GM04503 (cell line): ENCODE measurements at regions not wholly inside any gene's neighbourhood (a gene's known extent, or its start where the extent isn't known, plus 50 kb on each side); places are given as distances from the start of the nearest gene placed in this dataset.
"Not testable (repeated sequence)": the region's sequence is repeated elsewhere in the genome, so short reads cannot be mapped to it uniquely, and the experiment has no call there.

Experiments used
- DNase-seq: peaks from one replicate; pipeline ENCODE4 v3.0.0-alpha.2; 2012; ENCODE audit warnings: low read depth

DNA sequence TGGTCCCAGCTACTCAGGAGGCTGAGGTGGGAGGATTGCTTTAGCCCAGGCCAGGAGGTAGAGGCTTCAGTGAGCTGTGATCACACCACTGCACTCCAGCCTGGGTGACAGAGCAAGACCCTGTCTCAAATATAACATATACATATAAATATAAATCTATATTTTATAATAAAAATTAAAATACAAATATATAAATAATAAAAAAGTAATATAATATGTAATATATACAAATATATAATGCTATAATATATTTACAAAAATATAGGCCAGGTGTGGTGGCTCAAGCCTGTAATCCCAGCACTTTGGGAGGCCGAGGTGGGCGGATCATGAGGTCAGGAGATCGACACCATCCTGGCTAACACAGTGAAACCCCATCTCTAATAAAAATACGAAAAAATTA lies 131.4 kb downstream of the MFAP3L start:
- not testable (repeated sequence) for DNase-seq

DNA sequence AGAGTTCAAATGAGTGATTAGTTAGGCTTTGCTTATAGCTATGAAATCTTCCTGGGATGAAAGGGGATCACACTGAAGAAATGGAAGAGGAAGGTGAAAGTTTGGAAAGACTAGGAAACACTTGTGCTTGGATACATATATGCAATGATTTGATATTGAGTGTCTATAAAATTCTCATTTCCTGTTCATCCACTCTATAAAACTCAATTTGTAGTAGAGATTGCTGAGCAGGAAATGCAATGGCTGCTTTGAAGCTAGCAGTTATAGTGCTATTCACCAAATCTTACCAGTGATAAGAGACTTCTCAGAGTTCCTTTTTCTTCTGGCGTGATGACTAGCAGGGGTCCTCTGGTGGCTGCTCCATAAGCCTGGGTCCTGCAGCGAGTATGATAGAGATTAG lies 128.1 kb upstream of the HPF1 start:
- DNase-seq, result no peak

DNA sequence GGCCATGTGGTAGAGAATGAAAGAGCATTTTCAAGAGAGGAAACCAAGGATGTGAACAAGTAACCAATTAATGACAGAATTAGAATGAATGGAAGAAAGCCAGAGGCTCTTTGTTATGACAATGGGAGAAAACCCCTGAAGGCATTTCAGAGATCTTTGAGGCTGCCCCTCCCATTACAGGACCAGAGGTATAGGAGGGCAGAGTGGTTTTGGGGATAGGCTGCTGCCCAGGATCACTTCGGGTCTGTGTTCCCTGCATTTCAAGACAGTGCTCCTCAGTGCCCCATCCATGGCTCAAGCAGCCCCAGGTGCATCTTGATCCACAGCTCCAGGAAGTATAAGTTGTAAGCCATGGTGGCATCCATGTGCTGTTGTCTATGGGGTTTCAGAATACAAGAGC lies 124.0 kb upstream of the HPF1 start:
- no peak for DNase-seq

DNA sequence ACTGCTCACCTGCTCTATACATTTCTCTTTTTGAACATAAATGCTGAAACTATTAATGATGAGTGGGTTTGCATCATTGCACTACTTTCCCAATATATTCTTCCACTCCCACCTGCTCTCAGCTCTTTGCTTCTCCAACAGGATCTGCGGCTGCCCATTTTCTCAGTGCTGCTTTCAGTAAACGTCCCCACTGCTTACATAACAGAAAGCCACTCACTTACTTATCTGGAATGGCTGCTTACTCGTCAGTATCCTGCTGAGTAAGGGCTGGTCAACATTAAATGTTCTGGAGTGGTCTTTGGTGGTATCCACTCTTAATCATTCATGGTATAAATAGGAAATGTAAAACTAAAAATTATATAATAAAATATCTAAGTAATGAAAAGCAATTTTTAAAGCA lies 112.8 kb upstream of the HPF1 start:
- DNase-seq, result no peak

DNA sequence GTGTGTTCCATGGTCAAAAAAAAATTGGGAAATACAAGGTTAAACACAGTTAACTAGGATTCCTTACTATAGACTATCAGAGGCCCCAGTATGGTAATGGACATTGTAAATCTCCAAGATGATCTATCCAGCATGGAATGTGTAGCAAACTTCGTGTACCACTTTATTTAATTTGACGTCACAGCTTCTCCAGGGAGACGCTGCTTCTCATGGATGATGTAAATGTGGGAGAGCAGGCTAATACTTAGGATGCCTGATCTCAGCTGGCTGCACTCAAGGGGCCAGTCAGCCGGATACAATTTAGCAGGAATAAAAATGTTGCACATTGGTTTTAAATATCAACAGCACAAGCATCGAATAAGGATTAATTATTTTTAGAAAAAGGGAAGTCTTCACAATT lies 111.7 kb upstream of the HPF1 start:
- DNase-seq, result no peak

DNA sequence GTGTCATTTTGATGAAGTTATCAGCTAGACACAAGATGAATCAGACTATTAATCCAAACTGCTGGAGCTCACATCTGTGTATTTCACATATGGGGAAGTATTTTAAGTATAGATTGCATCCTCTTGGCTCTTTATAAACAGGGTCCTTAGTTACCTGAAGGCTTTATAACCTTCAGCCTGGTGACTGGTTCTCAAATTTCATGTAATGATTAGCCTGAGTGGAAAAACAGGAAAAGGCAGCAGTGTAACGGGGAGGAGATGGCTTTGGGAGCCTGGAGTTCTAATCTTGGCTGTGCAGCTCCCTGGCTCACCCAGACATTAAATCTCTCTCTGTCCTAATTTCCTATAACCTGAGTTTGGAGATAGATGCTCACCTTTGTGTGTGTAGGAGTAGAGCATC lies 103.8 kb upstream of the HPF1 start:
- no peak for DNase-seq

DNA sequence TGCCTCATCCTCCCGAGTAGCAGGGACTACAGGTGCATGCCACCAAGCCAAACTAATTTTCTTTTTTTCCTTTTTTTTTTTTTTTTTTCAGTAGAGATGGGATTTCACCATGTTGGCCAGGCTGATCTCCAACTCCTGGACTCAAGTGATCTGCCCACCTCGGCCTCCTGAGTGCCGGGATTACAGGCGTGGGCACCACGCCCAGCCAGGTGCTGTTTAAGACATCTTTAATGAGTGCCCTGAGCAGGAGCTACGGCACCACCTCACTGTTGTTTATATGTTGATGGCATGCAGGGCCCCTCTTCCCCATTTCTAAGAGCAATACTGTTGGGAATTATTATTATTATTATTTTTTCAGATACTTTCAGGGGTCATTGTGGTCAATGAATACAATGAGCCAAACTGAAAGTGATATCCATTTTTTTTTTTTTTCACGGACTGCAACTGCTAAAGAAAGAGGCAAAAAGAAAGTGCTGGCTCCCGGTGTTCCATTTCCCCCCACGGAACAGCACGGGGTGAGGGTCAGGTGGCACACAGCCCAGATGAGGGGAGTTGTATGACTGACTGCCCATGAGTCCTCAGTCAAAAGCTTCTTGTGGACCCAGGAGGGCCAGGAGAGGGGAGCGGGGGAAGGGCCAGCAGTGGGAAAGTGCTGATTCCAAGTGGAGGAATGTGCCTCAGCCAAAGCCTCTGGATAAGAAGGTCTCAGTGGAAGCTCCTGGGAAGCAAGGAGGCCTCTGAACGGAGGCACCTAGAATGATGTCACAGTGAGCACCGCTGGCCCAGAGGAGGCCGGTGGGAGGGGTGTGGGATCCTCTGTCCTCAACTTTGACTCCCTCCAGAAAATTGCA lies 101.8 kb upstream of the HPF1 start:
- DNase-seq, result no peak

DNA sequence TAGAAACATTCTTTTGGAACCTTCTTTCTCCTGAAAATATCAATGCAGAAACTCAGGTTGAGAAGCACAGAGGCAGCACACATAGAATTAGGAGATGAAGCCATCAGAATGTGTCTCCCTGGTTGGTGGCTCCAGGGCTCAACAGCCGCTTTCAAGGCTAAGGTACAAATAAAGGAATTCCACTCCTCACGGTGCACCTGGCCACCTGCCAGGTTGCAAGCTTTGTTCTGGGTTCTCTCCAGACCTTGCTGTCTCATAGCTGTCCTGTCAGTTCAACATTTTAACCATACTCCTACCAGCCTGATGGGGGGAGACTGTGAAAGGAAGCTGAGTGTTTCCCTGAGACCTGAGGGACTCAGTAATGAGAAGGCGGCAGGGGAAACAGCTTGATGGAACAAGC lies 96.3 kb upstream of the HPF1 start:
- no peak for DNase-seq

DNA sequence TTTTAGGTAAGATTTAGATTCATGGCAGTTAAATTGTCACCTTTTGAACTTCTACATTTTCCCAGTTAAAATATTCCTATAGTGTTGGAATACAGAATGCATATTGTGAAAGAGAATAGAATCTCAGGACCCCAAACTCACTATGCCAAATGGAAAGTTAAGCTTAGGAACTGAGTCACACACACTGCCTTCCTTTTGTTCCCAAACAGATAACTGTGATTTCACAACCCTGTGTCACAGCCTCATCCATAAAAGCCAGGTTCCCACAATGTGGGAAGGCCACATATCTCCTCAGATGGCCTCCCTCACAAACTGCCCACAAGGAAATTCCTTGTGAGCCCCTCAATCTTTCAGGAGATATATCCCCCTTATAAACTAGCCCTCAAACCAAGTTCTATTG lies 94.7 kb upstream of the HPF1 start:
- DNase-seq, result no peak

DNA sequence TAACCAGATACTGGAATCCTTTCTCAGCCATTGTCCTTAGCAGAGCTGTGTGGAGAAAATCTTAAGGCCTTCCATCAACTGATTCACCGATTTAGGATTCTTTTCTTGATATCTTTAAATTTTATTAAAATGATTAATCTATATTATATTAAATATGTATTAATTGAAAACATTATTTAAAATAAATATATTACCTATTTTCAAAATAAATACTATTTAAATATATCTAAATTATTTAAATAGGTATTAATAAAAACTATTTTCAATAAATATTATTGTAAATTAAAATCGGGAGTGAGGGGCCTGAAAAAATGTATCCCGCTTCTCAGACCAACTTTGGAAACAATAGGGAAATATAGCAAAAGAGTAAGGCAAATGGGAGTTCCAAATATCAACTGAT lies 94.0 kb upstream of the HPF1 start:
- DNase-seq, result no peak

DNA sequence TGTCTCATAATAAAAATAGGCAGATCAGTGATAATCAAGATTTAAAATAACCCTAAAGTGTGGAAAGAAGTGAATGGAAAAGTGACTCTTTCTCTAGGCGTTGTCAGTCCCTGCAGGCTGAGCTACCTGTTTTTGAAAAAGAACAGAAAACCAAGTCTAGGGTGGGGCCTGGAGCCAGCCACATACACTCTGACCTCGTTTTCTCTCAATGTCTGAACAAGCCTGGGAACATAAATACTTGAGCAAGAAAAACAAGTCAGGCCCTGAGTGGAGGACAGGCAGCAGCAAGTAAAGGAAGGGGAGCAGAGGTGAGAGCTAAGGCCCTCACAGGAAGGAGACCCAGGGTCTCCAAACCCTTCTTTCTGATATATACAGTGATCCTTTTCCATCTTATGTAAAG lies 91.7 kb upstream of the HPF1 start:
- no peak for DNase-seq

DNA sequence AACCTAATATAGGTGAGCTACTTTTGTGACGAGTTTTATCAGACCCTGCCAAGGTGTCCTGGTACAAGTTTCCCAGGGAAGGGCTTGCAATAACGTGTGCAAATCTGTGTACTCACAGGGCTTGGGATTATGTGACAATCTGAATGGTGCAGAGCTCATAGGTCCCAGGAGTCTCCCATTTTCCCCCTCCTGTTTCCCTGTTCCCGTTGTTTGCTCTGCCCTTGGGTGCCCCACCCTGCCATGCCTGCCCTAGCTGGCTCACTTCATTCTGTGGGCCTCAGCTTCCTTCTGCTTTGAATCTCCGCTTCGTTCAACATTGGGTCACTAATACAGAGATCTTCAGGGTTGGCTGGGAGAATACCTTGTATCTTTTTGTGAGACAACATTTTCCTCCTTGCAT lies 90.3 kb upstream of the HPF1 start:
- DNase-seq, result no peak

DNA sequence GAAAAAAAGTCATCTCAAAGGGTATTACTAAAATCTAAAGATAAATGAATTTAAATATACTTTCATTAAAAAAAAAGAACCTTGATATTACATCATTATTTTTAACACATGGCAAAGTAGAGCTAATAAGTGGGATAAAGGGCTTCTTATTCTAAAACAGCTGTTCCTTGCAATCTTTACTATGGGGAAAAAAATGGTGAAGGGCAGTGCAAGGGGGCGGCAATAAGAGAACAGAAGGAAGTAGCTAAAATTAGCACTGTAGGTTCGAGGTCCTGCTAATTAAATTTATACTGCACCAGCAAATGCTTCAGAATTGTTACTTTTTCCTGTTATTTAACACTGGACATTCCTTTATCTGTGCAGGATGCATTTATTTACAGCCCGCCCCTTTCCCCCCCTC lies 89.4 kb upstream of the HPF1 start:
- DNase-seq, result no peak

DNA sequence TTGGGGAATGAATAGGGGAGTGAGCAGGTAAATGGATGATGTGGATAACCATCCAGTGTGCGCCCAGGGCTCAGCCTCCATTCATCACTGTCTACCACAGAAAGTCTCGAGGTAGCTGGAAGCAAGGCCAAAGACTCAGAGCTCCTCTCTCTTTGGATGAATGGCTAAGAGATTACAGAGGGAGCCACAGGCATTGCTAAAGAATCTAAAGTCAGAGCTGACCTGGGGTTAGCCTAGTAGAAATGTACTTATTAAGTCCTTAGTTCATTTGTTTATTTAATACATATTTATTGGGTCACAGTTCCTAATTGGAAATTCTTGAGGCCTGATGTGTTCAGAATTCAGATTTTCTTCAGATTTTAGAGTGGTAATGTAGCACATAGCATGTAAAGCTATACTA lies 88.7 kb upstream of the HPF1 start:
- no peak for DNase-seq

DNA sequence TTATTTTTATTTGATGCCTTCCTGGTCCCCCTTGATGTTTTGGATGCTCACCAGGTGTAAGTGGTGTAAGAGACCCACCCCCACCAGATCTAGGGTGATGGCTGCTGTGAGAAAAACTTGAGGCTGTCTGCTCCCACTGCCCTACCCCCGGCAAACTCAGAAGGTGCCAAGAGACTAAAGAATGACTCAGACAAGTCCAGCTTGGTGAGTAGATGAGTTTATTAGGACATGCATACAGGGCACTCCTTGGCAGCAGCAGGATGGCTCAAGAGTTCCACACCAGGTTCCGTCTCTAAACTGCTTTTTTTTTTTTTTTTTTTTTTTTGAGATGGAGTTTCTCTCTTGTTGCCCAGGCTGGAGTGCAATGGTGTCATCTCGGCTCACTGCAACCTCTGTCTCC lies 84.0 kb upstream of the HPF1 start:
- DNase-seq, result no peak

DNA sequence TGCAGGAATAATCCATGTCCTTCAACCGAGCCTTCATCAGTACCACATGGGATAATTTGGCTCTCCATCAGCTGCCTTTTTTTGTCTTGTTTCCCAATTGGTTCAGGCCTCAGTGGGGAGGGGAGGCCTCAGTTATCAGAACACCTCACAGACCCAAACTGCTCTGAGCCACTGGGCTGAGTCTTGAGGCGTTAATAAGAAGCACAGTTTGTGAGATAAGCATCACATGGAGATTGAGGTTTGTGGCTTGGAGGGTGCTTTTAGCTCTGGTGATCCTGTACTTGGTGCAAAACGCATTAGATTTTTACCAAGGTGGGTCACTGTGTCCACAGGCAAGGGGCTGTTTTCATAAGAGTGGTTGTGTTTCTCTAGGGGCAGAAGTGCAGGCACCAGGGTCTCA lies 82.8 kb upstream of the HPF1 start:
- no peak for DNase-seq

DNA sequence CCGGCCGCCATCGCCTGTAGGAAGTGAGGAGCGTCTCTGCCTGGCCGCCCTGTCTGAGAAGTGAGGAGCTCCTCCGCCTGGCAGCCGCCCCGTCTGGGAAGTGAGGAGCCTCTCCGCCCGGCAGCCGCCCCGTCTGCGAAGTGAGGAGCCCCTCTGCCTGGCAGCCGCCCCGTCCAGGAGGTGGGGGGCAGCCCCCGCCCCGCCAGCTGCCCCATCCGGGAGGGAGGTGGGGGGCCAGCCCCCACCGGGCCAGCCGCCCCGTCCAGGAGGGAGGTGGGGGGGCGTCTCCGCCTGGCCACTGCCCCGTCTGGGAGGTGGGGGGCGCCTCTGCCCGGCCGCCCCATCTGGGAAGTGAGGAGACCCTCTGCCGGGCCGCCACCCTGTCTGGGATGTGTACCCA lies 70.6 kb upstream of the HPF1 start:
- DNase-seq, result not testable (repeated sequence)

DNA sequence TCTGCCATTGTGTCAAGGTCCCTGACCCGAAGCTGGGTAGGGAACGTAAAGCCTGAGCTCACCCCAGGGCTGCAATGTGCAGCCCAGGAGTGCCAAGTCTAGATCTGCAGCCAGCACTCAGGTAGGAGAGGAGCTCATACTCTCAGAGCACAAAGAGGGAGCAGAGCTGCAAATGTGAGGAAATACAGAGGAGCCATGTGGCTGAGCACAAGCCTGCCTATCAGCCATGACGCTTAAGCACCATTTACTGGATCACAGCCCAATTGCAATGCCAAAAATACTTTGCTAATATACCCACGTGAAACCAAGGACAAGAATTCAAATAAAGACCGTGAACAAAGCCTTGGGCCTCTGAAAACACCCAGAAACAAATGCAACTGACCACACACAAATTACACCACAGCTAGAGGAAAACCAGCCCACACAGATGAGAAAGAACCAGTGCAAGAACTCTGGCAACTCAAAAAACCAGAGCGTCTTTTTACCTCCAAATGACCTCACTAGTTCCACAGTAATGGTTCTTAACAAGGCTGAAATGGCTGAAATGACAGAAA lies 69.0 kb upstream of the HPF1 start:
- no peak for DNase-seq

DNA sequence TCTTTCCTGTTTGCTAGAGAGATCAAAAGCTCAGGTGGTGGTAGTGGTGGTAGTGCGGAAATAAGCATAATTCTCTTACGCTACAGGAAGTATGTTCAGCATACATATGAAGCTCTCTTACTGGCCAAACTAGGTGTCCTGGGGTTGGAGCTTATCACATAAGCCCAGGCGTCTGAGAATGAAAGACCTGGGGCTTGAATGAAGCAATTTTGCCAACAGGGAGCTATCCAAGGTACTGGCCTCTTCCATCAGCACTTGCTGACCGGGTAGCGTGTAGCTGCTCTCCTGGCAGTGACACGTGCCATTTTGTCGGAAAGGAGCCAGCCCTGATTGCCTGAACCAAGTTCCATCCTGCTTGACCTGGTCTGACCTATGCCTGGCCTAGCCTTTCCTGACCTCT lies 65.9 kb upstream of the HPF1 start:
- peak; percentile 3 for DNase-seq

DNA sequence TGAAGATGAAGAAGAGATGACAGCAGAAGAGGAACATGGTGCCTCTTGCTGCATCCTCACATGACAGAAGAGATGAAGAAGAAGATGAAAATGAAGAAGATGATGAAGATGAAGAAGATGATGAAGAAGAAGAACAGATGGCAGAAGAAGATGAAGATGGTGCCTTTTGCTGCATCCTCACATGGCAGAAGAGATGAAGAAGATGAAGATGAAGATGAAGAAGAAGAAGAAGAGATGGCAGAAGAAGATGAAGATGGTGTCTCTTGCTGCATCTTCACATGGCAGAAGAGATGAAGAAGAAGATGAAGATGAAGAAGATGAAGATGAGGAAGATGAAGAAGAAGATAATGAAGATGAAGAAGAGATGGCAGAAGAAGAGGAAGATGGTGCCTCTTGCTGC lies 63.7 kb upstream of the HPF1 start:
- DNase-seq, result no peak

DNA sequence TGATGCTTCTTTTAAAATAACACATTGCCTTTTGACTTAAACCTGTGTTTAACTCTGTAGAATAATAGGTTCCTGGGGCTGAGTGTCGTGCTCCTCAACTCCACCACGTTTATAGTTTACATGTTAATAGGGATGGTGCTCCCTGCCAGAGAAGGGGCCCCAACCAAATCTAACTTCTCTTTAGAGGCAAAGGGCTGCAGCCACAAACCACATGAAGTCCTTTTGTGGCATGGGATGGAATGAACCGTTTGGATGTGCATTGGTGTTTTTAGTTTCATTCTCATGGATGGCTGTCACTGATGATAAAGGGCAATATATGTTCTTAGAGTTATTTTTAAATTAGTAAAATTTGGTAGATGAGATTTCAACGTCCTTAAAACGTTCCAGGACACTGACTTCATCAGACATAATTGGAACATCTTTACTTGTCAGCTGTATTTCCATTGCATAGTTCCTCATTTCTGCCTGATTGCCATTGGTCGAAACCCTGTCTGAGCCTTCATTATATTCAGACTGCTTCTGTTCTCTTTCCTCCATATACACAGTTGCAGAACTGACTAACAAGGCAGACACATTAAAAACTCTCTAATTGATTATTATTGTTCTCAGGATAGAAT lies 60.4 kb upstream of the HPF1 start:
- no peak for DNase-seq

DNA sequence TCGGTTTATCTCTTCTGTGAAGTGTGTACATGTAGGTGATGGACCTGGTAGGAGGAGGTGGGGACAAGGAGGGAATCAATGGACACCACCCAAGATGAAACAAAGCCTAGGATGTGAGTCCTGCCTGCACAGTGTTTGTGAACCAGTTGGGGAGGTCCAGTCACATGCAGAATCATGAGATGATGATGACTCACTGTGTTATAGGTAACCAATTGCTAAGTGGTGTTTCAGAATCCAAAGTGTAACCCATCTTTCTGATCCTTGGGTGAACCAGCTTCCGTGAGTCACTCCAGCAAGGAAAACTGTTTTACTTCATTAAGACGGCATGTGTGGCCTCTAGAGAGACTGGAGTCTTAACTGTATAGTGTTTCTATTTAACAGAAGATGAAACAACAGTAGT lies 57.9 kb upstream of the HPF1 start:
- DNase-seq, result no peak

DNA sequence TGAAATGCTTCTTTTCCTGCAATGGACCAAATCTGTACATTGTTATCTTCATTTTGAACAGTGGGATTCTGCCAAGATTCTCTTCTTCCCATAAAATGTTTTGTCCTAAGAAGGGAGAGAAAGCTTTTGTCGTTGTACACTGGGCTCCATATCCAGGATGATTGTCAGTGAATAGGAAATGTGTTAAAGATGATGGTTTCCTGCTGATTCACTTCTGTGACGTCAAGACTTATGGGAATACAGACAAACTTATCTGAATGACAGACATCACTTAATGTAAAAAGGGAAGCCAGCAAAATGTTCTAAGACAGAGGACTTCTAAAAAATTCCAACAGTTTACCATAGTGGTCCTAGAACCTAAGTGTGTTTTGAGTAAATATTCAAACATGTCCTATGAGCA lies 53.7 kb upstream of the HPF1 start:
- DNase-seq, result no peak
